GM23338 (cell line): ENCODE measurements at regions not wholly inside any gene's neighbourhood (a gene's known extent, or its start where the extent isn't known, plus 50 kb on each side); places are given as distances from the start of the nearest gene placed in this dataset.

Source experiments
- ATAC-seq: fragments of 200-7000 bp; cut with Tn5 transposase; 3 replicates; pipeline ENCODE4 v1.9.1; 2020
- DNase-seq: peaks from one replicate; pipeline ENCODE4 v3.0.0-alpha.2; 2015; ENCODE audit warnings: low spot score
- H2AFZ ChIP-seq: fragments of 200-600 bp; sonication (generic); 2 replicates; pipeline ENCODE4 v1.8.0; 2016; ENCODE audit warnings: antibody characterized with exemption, mild to moderate bottlenecking, moderate library complexity
- H3F3A ChIP-seq: fragments of 200-600 bp; sonication (generic); replicated peaks from 2 replicates; pipeline ENCODE4 v1.8.0; 2017; ENCODE audit warnings: antibody characterized with exemption, mixed run types, low read depth
- H3K27ac ChIP-seq: fragments of 200-600 bp; sonication (generic); 2 replicates; pipeline ENCODE4 v1.6.1; 2016; ENCODE audit warnings: low read depth
- H3K27me3 ChIP-seq: fragments of 200-600 bp; sonication (generic); 2 replicates; pipeline ENCODE4 v1.8.0; 2016; ENCODE audit warnings: mild to moderate bottlenecking, mixed run types, moderate library complexity; ENCODE audit not compliant: insufficient read depth
- H3K36me3 ChIP-seq: fragments of 200-600 bp; sonication (generic); 2 replicates; pipeline ENCODE4 v1.8.0; 2016; ENCODE audit warnings: mild to moderate bottlenecking; ENCODE audit not compliant: insufficient read depth
- H3K4me1 ChIP-seq: fragments of 200-600 bp; sonication (generic); 2 replicates; pipeline ENCODE4 v1.8.0; 2016; ENCODE audit warnings: mild to moderate bottlenecking, moderate library complexity; ENCODE audit not compliant: insufficient read depth
- H3K4me2 ChIP-seq: fragments of 200-600 bp; sonication (generic); 2 replicates; pipeline ENCODE4 v1.7.1; 2017; ENCODE audit warnings: mixed run types
- H3K4me3 ChIP-seq: fragments of 200-600 bp; sonication (generic); 2 replicates; pipeline ENCODE4 v1.6.1; 2016; ENCODE audit warnings: mixed run types
- H3K79me2 ChIP-seq: fragments of 200-600 bp; sonication (generic); replicated peaks from 2 replicates; pipeline ENCODE4 v1.8.0; 2017; ENCODE audit warnings: mild to moderate bottlenecking; ENCODE audit not compliant: insufficient read depth
- H3K9me2 ChIP-seq: fragments of 200-600 bp; sonication (generic); 2 replicates; pipeline ENCODE4 v1.8.0; 2017; ENCODE audit not compliant: insufficient read depth
- H4K20me1 ChIP-seq: fragments of 200-600 bp; sonication (generic); replicated peaks from 2 replicates; pipeline ENCODE4 v1.8.0; 2017; ENCODE audit warnings: mild to moderate bottlenecking; ENCODE audit not compliant: insufficient read depth
- H3K27ac Mint-ChIP-seq: 2 replicates; pipeline ENCODE4 v1.8.0; 2020; ENCODE audit warnings: inconsistent platforms, mild to moderate bottlenecking, moderate library complexity, mixed read lengths
- H3K27me3 Mint-ChIP-seq: 3 replicates; pipeline ENCODE4 v1.8.0; 2022; ENCODE audit warnings: low read depth, mild to moderate bottlenecking, moderate library complexity, mixed read lengths, inconsistent platforms; ENCODE audit not compliant: insufficient read depth, poor library complexity
- H3K36me3 Mint-ChIP-seq: 3 replicates; pipeline ENCODE4 v1.8.0; 2021; ENCODE audit warnings: low read depth, mild to moderate bottlenecking, inconsistent platforms, moderate library complexity, mixed read lengths
- H3K4me1 Mint-ChIP-seq: 3 replicates; pipeline ENCODE4 v1.8.0; 2020; ENCODE audit warnings: mild to moderate bottlenecking, inconsistent platforms, mixed read lengths
- H3K4me3 Mint-ChIP-seq: 3 replicates; pipeline ENCODE4 v1.8.0; 2021; ENCODE audit warnings: moderate library complexity, mild to moderate bottlenecking, inconsistent platforms, mixed read lengths
- H3K9me3 Mint-ChIP-seq: 3 replicates; pipeline ENCODE4 v1.8.0; 2020; ENCODE audit warnings: moderate library complexity, mild to moderate bottlenecking, inconsistent platforms, mixed read lengths
- CREB1 ChIP-seq: fragments of 250-450 bp; sonication (Bioruptor Pico); IDR thresholded peaks from 2 replicates; pipeline ENCODE4 v1.5.0; 2020; ENCODE audit warnings: low read depth, mild to moderate bottlenecking, moderate library complexity
- CTCF ChIP-seq, 2 experiments: fragments of 200-600 bp in 1 of 2; sonication (generic) in 1 of 2; conservative IDR thresholded peaks; 2 replicates each; pipeline versions ENCODE4 v1.5.1 to v1.6.1; 2016 to 2017; ENCODE audit warnings: antibody characterized with exemption in 2 of 2, low read depth in 2 of 2, mild to moderate bottlenecking in 2 of 2, moderate library complexity in 1 of 2
- ETS1 ChIP-seq: IDR thresholded peaks from 2 replicates; pipeline ENCODE4 v1.6.1; 2016; ENCODE audit warnings: antibody characterized with exemption
- EZH2 ChIP-seq: fragments of 200-600 bp; sonication (generic); IDR thresholded peaks from one replicate; pipeline ENCODE4 v1.8.0; 2017; ENCODE audit warnings: antibody characterized with exemption, mild to moderate bottlenecking, low read depth; ENCODE audit not compliant: unreplicated experiment
- EZH2phosphoT487 ChIP-seq: fragments of 200-600 bp; sonication (generic); IDR thresholded peaks from one replicate; pipeline ENCODE4 v1.8.1; 2018; ENCODE audit warnings: antibody characterized with exemption; ENCODE audit not compliant: unreplicated experiment
- JUNB ChIP-seq: IDR thresholded peaks from one replicate; pipeline ENCODE4 v1.6.1; 2016; ENCODE audit warnings: antibody characterized with exemption; ENCODE audit not compliant: unreplicated experiment
- NANOG ChIP-seq: IDR thresholded peaks from 2 replicates; pipeline ENCODE4 v1.6.1; 2016; ENCODE audit warnings: antibody characterized with exemption, borderline replicate concordance
- POLR2AphosphoS5 ChIP-seq: IDR thresholded peaks from 2 replicates; pipeline ENCODE4 v1.6.1; 2016; ENCODE audit warnings: antibody characterized with exemption, low read depth
- REST ChIP-seq: IDR thresholded peaks from one replicate; pipeline ENCODE4 v1.6.1; 2018; ENCODE audit warnings: antibody characterized with exemption; ENCODE audit not compliant: unreplicated experiment
- STAT1 ChIP-seq: IDR thresholded peaks from one replicate; pipeline ENCODE4 v1.6.1; 2016; ENCODE audit warnings: antibody characterized with exemption; ENCODE audit not compliant: unreplicated experiment
- ZNF114 ChIP-seq: fragments of 250-450 bp; sonication (Bioruptor Pico); IDR thresholded peaks from 2 replicates; pipeline ENCODE4 v1.5.0; 2020; ENCODE audit warnings: mild to moderate bottlenecking, moderate library complexity
- ZNF331 ChIP-seq: fragments of 250-450 bp; sonication (Bioruptor Pico); IDR thresholded peaks from 2 replicates; pipeline ENCODE4 v1.5.0; 2020; ENCODE audit warnings: low read depth, mild to moderate bottlenecking, moderate library complexity
- ZNF462 ChIP-seq: fragments of 250-450 bp; sonication (Bioruptor Pico); IDR thresholded peaks from 2 replicates; pipeline ENCODE4 v1.5.0; 2020; ENCODE audit warnings: mild to moderate bottlenecking, moderate library complexity

- peaks cover 5% of the 10 kb centered on the region for H3K36me3 Mint-ChIP-seq
- Histone ChIP-seq H3K4me3 (no peak overlapping the region), H3K36me3 (no peaks in the 10 kb centered on the region), H3K27ac (no peak overlapping the region), H3K27me3 (no peaks in the 10 kb centered on the region), H3K4me1 (no peaks in the 10 kb centered on the region), H3K4me2 (no peak overlapping the region), H4K20me1 (no peaks in the 10 kb centered on the region), H3K9me2 (0 out of 2 replicates have a peak, but pooled peaks cover 2% of the 10 kb centered on the region), H2AFZ (no peak overlapping the region), H3F3A (no peaks in the 10 kb centered on the region), H3K79me2 (no peaks in the 10 kb centered on the region)
- H3K4me1 Mint-ChIP-seq: peaks cover 2% of the 10 kb centered on the region; the same call in 2 of the 3 replicates
- no peak overlapping the region for H3K4me3 Mint-ChIP-seq
- no peaks in the 10 kb centered on the region for H3K27me3 Mint-ChIP-seq
- ATAC-seq (no peak), DNase-seq (no peak)
- H3K9me3 Mint-ChIP-seq: peaks cover 10% of the 10 kb centered on the region; the same call in 2 of the 3 replicates
- TF ChIP-seq ZNF114 (CRISPR knock-in tag) (no peak), STAT1 (no peak), ZNF462 (CRISPR knock-in tag) (no peak), POLR2AphosphoS5 (no peak), ZNF331 (no peak), JUNB (no peak), ETS1 (no peak), CTCF (conservative IDR thresholded peaks at IDR 0.05; ENCODE audit: low read depth in 2 of 2) (no peak), EZH2 (no peak), NANOG (no peak), CREB1 (CRISPR knock-in tag) (no peak), EZH2phosphoT487 (no peak), REST (no peak)
- no peak overlapping the region for H3K27ac Mint-ChIP-seq
Measured at GRCh38 chr2:118295592-118296390, 207.5 kb downstream of the INSIG2 start.
